Thyroid gland (tissue), 4 donors: ENCODE measurements at regions not wholly inside any gene's neighbourhood (a gene's known extent, or its start where the extent isn't known, plus 50 kb on each side); places are given as distances from the start of the nearest gene placed in this dataset.

Experiments
- CTCF ChIP-seq, 6 experiments: fragments of 200-600 bp in 3 of 6; fragments of 450-650 bp in 3 of 6; sonication (generic) in 3 of 6; IDR thresholded peaks; one replicate each; pipeline ENCODE4 v1.5.1; 2016 to 2019; ENCODE audit warnings: antibody characterized with exemption in 6 of 6, mild to moderate bottlenecking in 2 of 6, inconsistent platforms in 1 of 6, moderate library complexity in 1 of 6
- POLR2A ChIP-seq, 2 donors: fragments of 450-650 bp; IDR thresholded peaks; one replicate each; pipeline ENCODE4 v1.6.1; 2017; ENCODE audit warnings: antibody characterized with exemption in 2 of 2, mild to moderate bottlenecking in 2 of 2, moderate library complexity in 1 of 2

DNA sequence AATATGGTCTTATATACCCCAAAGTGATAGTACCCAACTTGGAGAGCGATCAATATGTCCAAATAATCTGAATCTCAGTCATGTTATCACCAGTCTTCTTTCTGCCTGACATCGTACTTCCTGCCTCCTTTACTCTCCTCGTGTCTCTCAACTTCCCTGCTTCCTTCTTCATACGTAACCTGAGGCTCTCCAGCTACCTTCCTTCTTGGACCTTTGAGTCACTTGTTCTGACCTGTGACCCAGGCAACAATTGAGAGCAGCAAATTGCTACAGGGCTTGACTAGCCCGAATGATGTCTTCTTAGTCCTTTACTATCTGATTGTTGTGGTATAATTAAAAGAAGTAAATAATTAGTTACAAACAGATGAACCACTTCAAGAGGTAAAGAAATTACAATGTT is 145.9 kb upstream of the MBNL1 start:
- TF ChIP-seq CTCF (IDR thresholded peaks at IDR 0.05) (no peak), POLR2A (IDR thresholded peaks at IDR 0.05) (no peak)
